H9 (cell line): ENCODE measurements at regions not wholly inside any gene's neighbourhood (a gene's known extent, or its start where the extent isn't known, plus 50 kb on each side); places are given as distances from the start of the nearest gene placed in this dataset.
"Not testable (repeated sequence)": the region's sequence is repeated elsewhere in the genome, so short reads cannot be mapped to it uniquely, and the experiment has no call there.

Experiments used
- DNase-seq: peaks from one replicate; pipeline ENCODE4 v3.0.0-alpha.2; 2017
- H2AFZ ChIP-seq: one replicate; pipeline ENCODE4 v1.6.1; 2013; ENCODE audit warnings: mild to moderate bottlenecking, low read length, control low read depth, moderate library complexity
- H2AK5ac ChIP-seq: 2 replicates; pipeline ENCODE4 v1.6.1; 2013; ENCODE audit warnings: low read length, control low read depth, mixed read lengths; ENCODE audit not compliant: insufficient read length
- H2BK120ac ChIP-seq: one replicate; pipeline ENCODE4 v1.6.1; 2013; ENCODE audit warnings: low read depth, mild to moderate bottlenecking, low read length, control low read depth, inconsistent platforms; ENCODE audit not compliant: poor library complexity, severe bottlenecking
- H2BK12ac ChIP-seq: 2 replicates; pipeline ENCODE4 v1.6.1; 2013; ENCODE audit warnings: low read length, control low read depth, mixed read lengths, low read depth; ENCODE audit not compliant: insufficient read length
- H2BK15ac ChIP-seq: 2 replicates; pipeline ENCODE4 v1.6.1; 2013; ENCODE audit warnings: low read depth, low read length, control low read depth
- H2BK20ac ChIP-seq: one replicate; pipeline ENCODE4 v1.6.1; 2013; ENCODE audit warnings: low read depth, mild to moderate bottlenecking, low read length, control low read depth, inconsistent platforms; ENCODE audit not compliant: poor library complexity, severe bottlenecking
- H2BK5ac ChIP-seq: 2 replicates; pipeline ENCODE4 v1.6.1; 2013; ENCODE audit warnings: low read length, control low read depth, mixed read lengths; ENCODE audit not compliant: insufficient read length
- H3K14ac ChIP-seq: 2 replicates; pipeline ENCODE4 v1.6.1; 2013; ENCODE audit warnings: low read length, control low read depth; ENCODE audit not compliant: insufficient read depth
- H3K18ac ChIP-seq: 2 replicates; pipeline ENCODE4 v1.6.1; 2013; ENCODE audit warnings: low read depth, mild to moderate bottlenecking, mixed read lengths, low read length, control low read depth; ENCODE audit not compliant: insufficient read length
- H3K23ac ChIP-seq: 2 replicates; pipeline ENCODE4 v1.6.1; 2013; ENCODE audit warnings: low read length, control low read depth, mixed read lengths, low read depth; ENCODE audit not compliant: insufficient read length
- H3K23me2 ChIP-seq: 2 replicates; pipeline ENCODE4 v1.6.1; 2013; ENCODE audit warnings: low read depth, mild to moderate bottlenecking, mixed read lengths, low read length, control low read depth; ENCODE audit not compliant: insufficient read length, poor library complexity, severe bottlenecking
- H3K27ac ChIP-seq: 2 replicates; pipeline ENCODE4 v1.5.1; 2013; ENCODE audit warnings: low read length, control low read depth, mixed read lengths, low read depth; ENCODE audit not compliant: insufficient read length
- H3K27me3 ChIP-seq: 2 replicates; pipeline ENCODE4 v1.6.1; 2013; ENCODE audit warnings: low read length, control low read depth, inconsistent platforms; ENCODE audit not compliant: insufficient read depth
- H3K4ac ChIP-seq: 2 replicates; pipeline ENCODE4 v1.6.1; 2013; ENCODE audit warnings: low read depth, mild to moderate bottlenecking, control low read depth, inconsistent platforms, low read length, moderate library complexity
- H3K4me1 ChIP-seq: 2 replicates; pipeline ENCODE4 v1.6.1; 2013; ENCODE audit warnings: low read length, control low read depth, inconsistent platforms; ENCODE audit not compliant: insufficient read depth
- H3K4me2 ChIP-seq: 2 replicates; pipeline ENCODE4 v1.6.1; 2013; ENCODE audit warnings: low read length, control low read depth, mixed read lengths; ENCODE audit not compliant: insufficient read length, insufficient read depth
- H3K56ac ChIP-seq: 2 replicates; pipeline ENCODE4 v1.6.1; 2013; ENCODE audit warnings: low read depth, mild to moderate bottlenecking, mixed read lengths, low read length, control low read depth; ENCODE audit not compliant: insufficient read length
- H3K79me1 ChIP-seq: 2 replicates; pipeline ENCODE4 v1.6.1; 2013; ENCODE audit warnings: low read depth, mild to moderate bottlenecking, moderate library complexity, low read length, control low read depth, inconsistent platforms; ENCODE audit not compliant: insufficient read depth, poor library complexity, severe bottlenecking
- H3K79me2 ChIP-seq: 2 replicates; pipeline ENCODE4 v1.6.1; 2013; ENCODE audit warnings: low read length, control low read depth, inconsistent platforms; ENCODE audit not compliant: insufficient read depth
- H3K9ac ChIP-seq: 2 replicates; pipeline ENCODE4 v1.6.1; 2013; ENCODE audit warnings: low read length, control low read depth, mixed read lengths; ENCODE audit not compliant: insufficient read length; ENCODE audit errors: extremely low read depth
- H3K9me3 ChIP-seq: one replicate; pipeline ENCODE4 v1.6.1; 2013; ENCODE audit warnings: low read depth, low read length, inconsistent platforms; ENCODE audit not compliant: control insufficient read depth
- H3T11ph ChIP-seq: one replicate; pipeline ENCODE4 v1.6.1; 2013; ENCODE audit warnings: mild to moderate bottlenecking, low read length, control low read depth, inconsistent platforms
- H4K20me1 ChIP-seq: one replicate; pipeline ENCODE4 v1.6.1; 2013; ENCODE audit not compliant: control insufficient read depth, insufficient read length, insufficient read depth
- H4K5ac ChIP-seq: 2 replicates; pipeline ENCODE4 v1.6.1; 2013; ENCODE audit warnings: low read depth, mild to moderate bottlenecking, mixed read lengths, low read length, control low read depth; ENCODE audit not compliant: insufficient read length
- H4K8ac ChIP-seq: replicated peaks from 2 replicates; pipeline ENCODE4 v1.6.1; 2013; ENCODE audit warnings: low read length, control low read depth, mixed read lengths, low read depth; ENCODE audit not compliant: insufficient read length
- H4K91ac ChIP-seq: 2 replicates; pipeline ENCODE4 v1.6.1; 2013; ENCODE audit warnings: low read depth, mild to moderate bottlenecking, moderate library complexity, mixed read lengths, low read length, control low read depth; ENCODE audit not compliant: insufficient read length
- H3K27ac Mint-ChIP-seq, 3 experiments: 2 replicates in 2 of 3; 3 replicates in 1 of 3; pipeline ENCODE4 v1.8.0; 2020 to 2021; ENCODE audit warnings: mixed read lengths in 3 of 3, mild to moderate bottlenecking in 1 of 3, moderate library complexity in 1 of 3
- H3K27me3 Mint-ChIP-seq: 2 replicates; pipeline ENCODE4 v1.8.0; 2021; ENCODE audit warnings: low read depth, mild to moderate bottlenecking, moderate library complexity, mixed read lengths
- H3K36me3 Mint-ChIP-seq, 3 experiments: 2 replicates in 2 of 3; 3 replicates in 1 of 3; pipeline ENCODE4 v1.8.0; 2020 to 2021; ENCODE audit warnings: low read depth in 3 of 3, mixed read lengths in 3 of 3; ENCODE audit not compliant: insufficient read depth in 1 of 3
- H3K4me1 Mint-ChIP-seq, 2 experiments: 2 replicates each; pipeline ENCODE4 v1.8.0; 2020; ENCODE audit warnings: mixed read lengths in 2 of 2
- H3K4me3 Mint-ChIP-seq, 2 experiments: 2 replicates in 1 of 2; 3 replicates in 1 of 2; pipeline ENCODE4 v1.8.0; 2020 to 2021; ENCODE audit warnings: mild to moderate bottlenecking in 2 of 2, mixed read lengths in 2 of 2, moderate library complexity in 1 of 2
- H3K9me3 Mint-ChIP-seq, 2 experiments: 2 replicates in 1 of 2; 3 replicates in 1 of 2; pipeline ENCODE4 v1.8.0; 2020; ENCODE audit warnings: mild to moderate bottlenecking in 2 of 2, mixed read lengths in 2 of 2, moderate library complexity in 1 of 2
- WGBS: extraction: QIAGEN DNeasy Blood & Tissue Kit; methylation state at CpG from one replicate; pipeline ENCODE4 v1.1.7; 2013; ENCODE audit warnings: missing lambda C conversion rate, low lambda C conversion rate, mixed read lengths; ENCODE audit not compliant: insufficient read length; ENCODE audit errors: extremely low coverage; 5-methylcytosine and 5-hydroxymethylcytosine counted together
- TF ChIP-seq, protein P1 (sequence below): fragments of 200-600 bp; sonication (generic); conservative IDR thresholded peaks from 3 replicates; pipeline ENCODE4 v1.8.0; 2021; ENCODE audit warnings: antibody characterized with exemption, mild to moderate bottlenecking

GRCh38 chr2:116180072-116180471, 1634.4 kb upstream of the DDX18 start:
- no peak overlapping the region for H4K91ac ChIP-seq
- H4K8ac ChIP-seq = no peak overlapping the region
- H3K79me2 ChIP-seq = no peaks in the 10 kb centered on the region
- H3K4me1 ChIP-seq = peaks cover 7% of the 10 kb centered on the region; the same call in 1 of the 2 replicates
- H2BK20ac ChIP-seq = no peak overlapping the region
- peaks cover 38 to 47% of the 10 kb centered on the region in 2 experiments for H3K4me1 Mint-ChIP-seq
- H3K4me2 ChIP-seq = no peak overlapping the region
- H3K9me3 Mint-ChIP-seq = peaks cover 4% of the 10 kb centered on the region in 2 experiments; a peak in 4 of 5 replicates
- H2BK5ac ChIP-seq = no peak overlapping the region
- H2BK12ac ChIP-seq = no peak overlapping the region
- no peaks in the 10 kb centered on the region for H3K79me1 ChIP-seq
- no peak overlapping the region for H3K56ac ChIP-seq
- H3K14ac ChIP-seq = no peak overlapping the region
- no peak overlapping the region for H4K5ac ChIP-seq
- H4K20me1 ChIP-seq = no peaks in the 10 kb centered on the region
- H2AFZ ChIP-seq = no peak overlapping the region
- no peak overlapping the region for H2AK5ac ChIP-seq
- no peak overlapping the region for H3K9ac ChIP-seq
- H2BK15ac ChIP-seq = no peak overlapping the region
- no peak for DNase-seq
- no peak overlapping the region for H2BK120ac ChIP-seq
- no peak overlapping the region for H3K4ac ChIP-seq
- H3K36me3 Mint-ChIP-seq = peaks cover 0 to 12% (median 11%) of the 10 kb centered on the region in 3 experiments; a peak in 6 of 7 replicates
- H3K27ac ChIP-seq = no peak overlapping the region
- H3K27me3 ChIP-seq = no peaks in the 10 kb centered on the region
- H3T11ph ChIP-seq = no peak overlapping the region
- TF ChIP-seq, protein P1, sequence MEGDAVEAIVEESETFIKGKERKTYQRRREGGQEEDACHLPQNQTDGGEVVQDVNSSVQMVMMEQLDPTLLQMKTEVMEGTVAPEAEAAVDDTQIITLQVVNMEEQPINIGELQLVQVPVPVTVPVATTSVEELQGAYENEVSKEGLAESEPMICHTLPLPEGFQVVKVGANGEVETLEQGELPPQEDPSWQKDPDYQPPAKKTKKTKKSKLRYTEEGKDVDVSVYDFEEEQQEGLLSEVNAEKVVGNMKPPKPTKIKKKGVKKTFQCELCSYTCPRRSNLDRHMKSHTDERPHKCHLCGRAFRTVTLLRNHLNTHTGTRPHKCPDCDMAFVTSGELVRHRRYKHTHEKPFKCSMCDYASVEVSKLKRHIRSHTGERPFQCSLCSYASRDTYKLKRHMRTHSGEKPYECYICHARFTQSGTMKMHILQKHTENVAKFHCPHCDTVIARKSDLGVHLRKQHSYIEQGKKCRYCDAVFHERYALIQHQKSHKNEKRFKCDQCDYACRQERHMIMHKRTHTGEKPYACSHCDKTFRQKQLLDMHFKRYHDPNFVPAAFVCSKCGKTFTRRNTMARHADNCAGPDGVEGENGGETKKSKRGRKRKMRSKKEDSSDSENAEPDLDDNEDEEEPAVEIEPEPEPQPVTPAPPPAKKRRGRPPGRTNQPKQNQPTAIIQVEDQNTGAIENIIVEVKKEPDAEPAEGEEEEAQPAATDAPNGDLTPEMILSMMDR = no peak
- no peaks in the 10 kb centered on the region for H3K27me3 Mint-ChIP-seq
- H3K27ac Mint-ChIP-seq = peak overlapping the region in 1 of 3 experiments; percentile 49; a peak in 1 of 7 replicates
- H3K4me3 Mint-ChIP-seq = no peak overlapping the region; a peak in 1 of 5 replicates
- no peak overlapping the region for H3K18ac ChIP-seq
- no peaks in the 10 kb centered on the region for H3K9me3 ChIP-seq
- no peaks in the 10 kb centered on the region for H3K23me2 ChIP-seq
- no peak overlapping the region for H3K23ac ChIP-seq
- WGBS = no CpG with 5 or more reads among the region's 3 CpGs

- peak overlapping the region in 1 of 3 experiments; percentile 28; a peak in 1 of 7 replicates for H3K27ac Mint-ChIP-seq
- not testable (repeated sequence) for H3K9ac ChIP-seq
Observed at GRCh38 chr2:116190684-116191083, 1623.8 kb upstream of the DDX18 start.

More at GRCh38 chr2:116190684-116191083, 1623.8 kb upstream of the DDX18 start:
- not testable (repeated sequence) for H3K4me1 Mint-ChIP-seq, H2AFZ ChIP-seq, H2BK20ac ChIP-seq, H3K27me3 ChIP-seq, H3K27me3 Mint-ChIP-seq, H3K9me3 ChIP-seq, H3K56ac ChIP-seq, H4K20me1 ChIP-seq, H2BK5ac ChIP-seq, H3K14ac ChIP-seq, H2BK12ac ChIP-seq, H4K8ac ChIP-seq, H3K79me2 ChIP-seq, H3T11ph ChIP-seq, H2BK120ac ChIP-seq, H4K91ac ChIP-seq, H3K4me2 ChIP-seq, H3K27ac ChIP-seq, H3K4me3 Mint-ChIP-seq, H3K79me1 ChIP-seq, H4K5ac ChIP-seq, H3K18ac ChIP-seq, H3K23me2 ChIP-seq, H3K4me1 ChIP-seq, H2BK15ac ChIP-seq, DNase-seq, H2AK5ac ChIP-seq, H3K4ac ChIP-seq, H3K23ac ChIP-seq
- Mint-ChIP-seq H3K9me3 (peaks cover 11 to 20% of the 10 kb centered on the region in 2 experiments), H3K36me3 (peaks cover 0 to 13% (median 13%) of the 10 kb centered on the region in 3 experiments)
- whole genome bisulfite sequencing = no CpG with 5 or more reads among the region's 2 CpGs
